ENCODE measurements at regions not wholly inside any gene's neighbourhood (a gene's known extent, or its start where the extent isn't known, plus 50 kb on each side); places are given as distances from the start of the nearest gene placed in this dataset.

GRCh38 chr16:26667307-26667706 is 399.4 kb upstream of the C16orf82 start:
- H4K20me1 ChIP-seq (ENCODE audit: control insufficient read depth, insufficient read depth): no peaks in the 10 kb centered on the region
- H3K79me2 ChIP-seq (ENCODE audit: control insufficient read depth, insufficient read depth, low read length): no peaks in the 10 kb centered on the region
- DNase-seq (ENCODE audit: low read depth, low spot score): no peak
- H3K4me3 ChIP-seq: no peak overlapping the region
- TF ChIP-seq BCL11A (IDR thresholded peaks at IDR 0.05; ENCODE audit: low read depth, low read length): no peak
- no peak for TF ChIP-seq ESRRA (IDR thresholded peaks at IDR 0.05; ENCODE audit: low read length)
- no peak for TF ChIP-seq CBX5 (IDR thresholded peaks at IDR 0.05; ENCODE audit: low read depth)
- BruUV-seq (replicated peaks): no TSS peak
- H3K27ac ChIP-seq (ENCODE audit: control insufficient read depth, insufficient read depth): no peak overlapping the region
- SMC1A ChIA-PET (ENCODE audit: uncharacterized antibody, unreplicated experiment): no interaction called here
- no peak for ATAC-seq
- H3K9ac ChIP-seq (ENCODE audit: control insufficient read depth, insufficient read depth, low read length): no peak overlapping the region
- in situ Hi-C loops (cut with MboI): no loop called here
- intact Hi-C loops (cut with micrococcal nuclease; ENCODE audit: unreplicated experiment): no loop called here
- WGBS (ENCODE audit: insufficient coverage, insufficient replicate concordance, low lambda C conversion rate, missing lambda C conversion rate): 60% methylated on average over 12 of the region's 12 CpGs
- no peaks in the 10 kb centered on the region for H3K9me3 ChIP-seq (replicated peaks; ENCODE audit: control insufficient read depth, insufficient read depth, low read length)
- no peak for FAIRE-seq
- no peaks in the 10 kb centered on the region for H3K4me1 ChIP-seq (ENCODE audit: control insufficient read depth, insufficient read depth, low read length)
- no peaks in the 10 kb centered on the region for H3K27me3 ChIP-seq (replicated peaks in 1 of 2; ENCODE audit: control insufficient read depth in 2 of 2, insufficient read depth in 2 of 2, low read length in 1 of 2)
- POLR2A ChIA-PET: no interaction called here
- RAD21 ChIA-PET (ENCODE audit: unreplicated experiment): no interaction called here
- no peak overlapping the region for H3K4me2 ChIP-seq (ENCODE audit: control insufficient read depth, insufficient read depth)
- no peaks in the 10 kb centered on the region for H3K36me3 ChIP-seq (ENCODE audit: control insufficient read depth in 2 of 2, insufficient read depth in 2 of 2, low read length in 1 of 2)
- no peak overlapping the region for H2AFZ ChIP-seq (ENCODE audit: control insufficient read depth, low read depth, low read length)
- CTCF ChIA-PET: no interaction called here

- no peaks in the 10 kb centered on the region for H3K79me2 ChIP-seq (ENCODE audit: control insufficient read depth, insufficient read depth, low read length)
- no peaks in the 10 kb centered on the region for H3K4me1 ChIP-seq (ENCODE audit: control insufficient read depth, insufficient read depth, low read length)
- no peak overlapping the region for H3K4me3 ChIP-seq
- H4K20me1 ChIP-seq (ENCODE audit: control insufficient read depth, insufficient read depth): no peaks in the 10 kb centered on the region
- WGBS (ENCODE audit: insufficient coverage, insufficient replicate concordance, low lambda C conversion rate, missing lambda C conversion rate): under 1% methylated on average over 8 of the region's 8 CpGs
- ChIA-PET CTCF (no interaction called here), RAD21 (ENCODE audit: unreplicated experiment) (no interaction called here), POLR2A (no interaction called here), SMC1A (ENCODE audit: uncharacterized antibody, unreplicated experiment) (no interaction called here)
- TF ChIP-seq JUNB (IDR thresholded peaks at IDR 0.05) (no peak), SIN3A (IDR thresholded peaks at IDR 0.05; ENCODE audit: low read depth, low read length) (no peak), TAF1 (IDR thresholded peaks at IDR 0.05; ENCODE audit: borderline replicate concordance, low read depth, low read length) (no peak), MTA2 (IDR thresholded peaks at IDR 0.05; ENCODE audit: low read depth) (no peak), TCF7 (IDR thresholded peaks at IDR 0.05; ENCODE audit: borderline replicate concordance) (no peak), HDAC6 (IDR thresholded peaks at IDR 0.05; ENCODE audit: unreplicated experiment) (no peak), BACH1 (IDR thresholded peaks at IDR 0.05; ENCODE audit: borderline replicate concordance) (no peak), RELA (IDR thresholded peaks at IDR 0.05; ENCODE audit: borderline replicate concordance, partially characterized antibody) (no peak), CTCF (IDR thresholded peaks at IDR 0.05 in 2 of 3, conservative IDR thresholded peaks at IDR 0.05 in 1 of 3; ENCODE audit: control insufficient read depth in 2 of 3, extremely low read depth in 1 of 3, insufficient read depth in 1 of 3, low read depth in 3 of 3, low read length in 3 of 3) (no peak), SREBF1 (IDR thresholded peaks at IDR 0.05; ENCODE audit: low read length) (no peak)
- H3K27ac ChIP-seq (ENCODE audit: control insufficient read depth, insufficient read depth): no peak overlapping the region
- ATAC-seq (no peak), FAIRE-seq (no peak), DNase-seq (ENCODE audit: low read depth, low spot score) (no peak)
- no peaks in the 10 kb centered on the region for H3K36me3 ChIP-seq (ENCODE audit: control insufficient read depth in 2 of 2, insufficient read depth in 2 of 2, low read length in 1 of 2)
- H3K27me3 ChIP-seq (replicated peaks in 1 of 2; ENCODE audit: control insufficient read depth in 2 of 2, insufficient read depth in 2 of 2, low read length in 1 of 2): no peaks in the 10 kb centered on the region
- no peaks in the 10 kb centered on the region for H3K9me3 ChIP-seq (replicated peaks; ENCODE audit: control insufficient read depth, insufficient read depth, low read length)
- H3K4me2 ChIP-seq (ENCODE audit: control insufficient read depth, insufficient read depth): no peak overlapping the region
- no peak overlapping the region for H2AFZ ChIP-seq (ENCODE audit: control insufficient read depth, low read depth, low read length)
- no TSS peak for BruUV-seq (replicated peaks)
- in situ Hi-C loops (cut with MboI) (no loop called here), intact Hi-C loops (cut with micrococcal nuclease; ENCODE audit: unreplicated experiment) (no loop called here)
- no peak overlapping the region for H3K9ac ChIP-seq (ENCODE audit: control insufficient read depth, insufficient read depth, low read length)
Observed at GRCh38 chr16:26668026-26668425, 398.7 kb upstream of the C16orf82 start.

Data from GM12878 (cell line).